NCI-H524 treated with DMSO at 0.1 percent for 48 hours (cell line): ENCODE measurements at regions not wholly inside any gene's neighbourhood (a gene's known extent, or its start where the extent isn't known, plus 50 kb on each side); places are given as distances from the start of the nearest gene placed in this dataset.

Experiments
- DNase-seq: peaks from one replicate; lab custom pipeline; 2025; lab: John Stamatoyannopoulos, UW

DNA sequence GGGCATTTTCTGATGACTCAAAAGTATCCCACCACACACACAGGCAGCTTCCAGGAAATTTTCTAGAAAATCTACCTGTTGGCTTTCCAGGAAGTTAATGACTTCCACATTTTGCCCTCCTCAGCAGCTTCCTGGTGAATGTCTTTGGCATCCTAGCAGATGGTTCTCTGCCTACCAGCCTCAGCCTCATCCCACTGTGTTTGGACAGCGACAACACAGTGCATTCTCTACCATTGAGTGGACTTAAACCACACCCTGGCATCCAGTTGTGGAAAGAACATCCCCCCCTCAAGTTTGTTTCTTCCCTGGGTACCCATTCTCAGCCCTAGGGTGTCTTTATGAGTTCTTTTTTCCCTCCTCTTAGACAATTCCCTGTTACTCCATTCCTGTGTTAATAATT, 50.8 kb upstream of the GADL1 start:
- DNase-seq = no peak

DNA sequence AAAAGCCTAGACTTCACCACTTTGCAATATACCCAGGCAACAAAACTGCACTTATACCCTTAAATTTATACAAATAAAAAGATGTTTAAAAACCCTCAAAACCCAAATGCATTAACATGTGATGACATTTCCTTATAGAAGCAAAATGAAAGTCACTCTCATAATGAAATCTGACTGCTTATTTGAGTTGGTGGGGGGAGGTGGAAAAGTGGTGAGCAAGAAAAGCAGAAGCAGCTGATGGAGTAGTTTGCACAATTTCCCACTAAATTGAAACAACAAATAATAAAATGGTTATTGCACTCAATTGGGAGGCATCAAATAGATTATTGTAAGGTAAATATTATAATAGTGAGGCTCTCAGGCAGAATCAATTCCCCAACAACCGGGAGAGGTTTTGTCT, 54.0 kb upstream of the GADL1 start:
- no peak for DNase-seq

DNA sequence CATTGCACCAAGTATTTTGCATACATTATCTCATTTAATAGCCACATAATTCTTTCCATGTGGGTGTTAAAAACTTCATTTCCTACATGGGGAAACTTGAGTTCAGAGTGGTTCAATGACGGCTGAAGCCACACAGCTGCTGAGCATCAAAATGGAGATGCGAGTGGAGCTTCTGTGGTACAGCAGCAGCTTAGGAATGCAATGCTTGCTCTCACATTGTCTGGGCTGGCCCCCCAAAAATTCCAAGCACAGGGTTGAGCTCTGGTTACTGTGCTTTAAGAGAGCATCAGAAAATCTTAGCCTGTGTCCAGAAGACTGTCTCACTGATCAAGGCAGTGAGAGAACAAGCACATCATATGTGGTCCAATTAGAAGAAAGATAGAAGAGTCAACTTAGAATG, 57.4 kb upstream of the GADL1 start:
- no peak for DNase-seq

DNA sequence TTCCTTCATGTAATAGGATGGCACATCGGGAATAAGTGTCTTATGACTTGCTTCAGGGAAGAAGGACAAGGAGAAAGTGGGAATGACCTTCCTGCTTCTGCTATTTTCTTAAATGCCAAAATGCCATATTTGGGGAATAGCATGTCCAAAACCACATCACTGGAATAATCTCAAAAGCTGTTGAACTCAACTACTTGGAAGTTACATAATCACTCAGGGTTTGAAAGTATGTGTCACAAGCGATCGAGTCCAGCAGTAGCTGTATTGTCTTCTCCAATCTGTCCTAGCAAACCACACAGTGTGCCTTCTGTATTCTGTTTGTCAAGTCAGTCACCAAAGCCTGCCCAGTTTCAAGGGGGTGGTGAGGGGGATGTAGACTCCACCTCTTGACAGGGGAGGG, 58.3 kb upstream of the GADL1 start:
- no peak for DNase-seq

DNA sequence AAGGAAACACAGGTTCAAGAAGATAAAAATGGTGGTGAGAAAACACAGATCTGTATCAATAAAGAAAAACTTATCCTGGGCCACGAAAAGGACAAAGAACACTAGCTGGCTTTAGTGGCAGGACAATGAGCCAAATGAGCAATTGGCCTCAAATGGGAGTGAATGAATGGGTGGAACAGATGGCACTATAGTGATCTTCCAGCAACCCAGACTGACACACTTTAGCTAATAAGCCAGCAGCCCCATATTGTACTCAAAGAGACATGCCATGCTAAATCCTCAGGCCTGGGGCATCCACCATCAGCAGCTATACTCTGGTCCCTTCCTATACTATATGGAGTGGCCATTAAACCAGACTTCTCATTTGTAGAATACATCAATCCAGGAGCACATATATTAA, 60.0 kb upstream of the GADL1 start:
- DNase-seq = peak; percentile 61

DNA sequence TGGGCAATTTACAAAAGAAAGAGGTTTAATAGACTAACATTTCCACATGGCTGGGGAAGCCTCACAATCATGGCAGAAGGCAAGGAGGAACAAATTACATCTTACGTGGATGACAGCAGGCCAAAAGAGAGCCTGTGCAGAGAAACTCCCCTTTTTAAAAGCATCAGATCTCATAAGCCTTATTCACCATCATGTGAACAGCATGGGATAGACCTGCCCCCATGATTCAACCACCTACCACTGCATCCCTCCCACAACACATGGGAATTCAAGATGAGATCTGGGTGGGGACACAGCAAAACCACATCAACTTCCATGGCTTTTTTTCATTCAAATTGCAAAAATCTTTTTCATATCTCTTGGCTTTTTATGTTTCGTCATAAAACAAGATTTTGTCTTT, 67.6 kb upstream of the GADL1 start:
- DNase-seq = no peak

DNA sequence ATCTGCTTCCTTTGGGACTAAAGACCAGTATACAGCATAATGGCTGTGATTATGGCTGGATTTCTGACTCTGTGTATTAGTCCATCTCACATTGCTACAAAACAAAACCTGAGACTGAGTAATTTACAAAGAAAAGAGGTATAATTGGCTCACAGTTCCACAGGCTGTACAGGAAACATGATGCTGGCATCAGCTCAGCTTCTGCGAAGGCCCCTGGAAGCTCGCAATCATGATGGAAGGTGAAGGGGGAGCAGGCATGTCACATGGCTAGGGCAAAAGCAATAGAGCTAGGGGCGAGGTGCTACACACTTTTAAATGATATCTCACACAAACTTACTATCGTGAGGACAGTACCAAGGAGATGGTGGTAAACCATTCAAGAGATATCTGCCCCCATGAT, 68.0 kb upstream of the GADL1 start:
- no peak for DNase-seq

DNA sequence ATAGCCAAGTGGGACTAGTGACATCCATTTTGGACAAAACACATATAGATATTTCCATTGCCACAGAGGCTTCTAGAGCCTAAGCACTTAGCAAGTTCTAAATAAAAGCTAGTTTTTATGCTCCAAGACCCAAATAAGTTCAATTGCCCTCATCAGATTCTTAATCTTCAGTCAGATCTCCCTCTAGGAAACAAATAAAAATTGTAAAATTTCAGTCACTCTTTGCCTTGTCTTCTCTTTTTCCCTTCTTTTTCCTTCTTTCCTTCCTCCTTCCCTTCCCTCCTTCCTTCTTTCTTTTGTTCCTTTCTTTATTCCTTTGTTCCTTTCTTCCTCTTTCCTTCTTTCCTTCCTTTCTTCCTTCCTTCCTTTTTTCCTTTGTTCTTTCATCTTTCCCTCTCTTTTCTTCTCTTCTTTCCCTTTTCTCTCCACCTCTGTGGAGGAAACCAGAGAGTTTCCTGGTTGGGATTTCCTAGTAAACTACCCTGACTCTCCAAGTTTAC, 68.8 kb upstream of the GADL1 start:
- DNase-seq = no peak

DNA sequence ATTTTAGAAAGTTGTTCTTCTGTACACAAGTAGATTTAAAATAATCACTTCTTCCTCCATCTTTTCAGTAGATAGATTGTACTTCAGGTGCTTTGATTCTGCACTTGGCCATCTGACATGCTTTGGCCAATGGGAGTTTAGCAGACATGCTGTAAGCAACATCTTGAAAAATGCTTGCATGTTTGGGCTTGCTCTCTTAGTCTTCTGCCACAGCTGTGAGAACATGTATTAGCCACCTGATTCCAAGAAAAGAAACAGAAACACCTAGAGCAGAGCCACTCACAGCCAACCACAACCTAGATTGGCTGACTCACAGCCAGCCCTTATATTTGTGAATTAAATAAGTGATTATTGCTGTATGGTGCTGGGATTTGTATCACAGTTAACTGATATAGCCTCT, 70.2 kb upstream of the GADL1 start:
- no peak for DNase-seq

DNA sequence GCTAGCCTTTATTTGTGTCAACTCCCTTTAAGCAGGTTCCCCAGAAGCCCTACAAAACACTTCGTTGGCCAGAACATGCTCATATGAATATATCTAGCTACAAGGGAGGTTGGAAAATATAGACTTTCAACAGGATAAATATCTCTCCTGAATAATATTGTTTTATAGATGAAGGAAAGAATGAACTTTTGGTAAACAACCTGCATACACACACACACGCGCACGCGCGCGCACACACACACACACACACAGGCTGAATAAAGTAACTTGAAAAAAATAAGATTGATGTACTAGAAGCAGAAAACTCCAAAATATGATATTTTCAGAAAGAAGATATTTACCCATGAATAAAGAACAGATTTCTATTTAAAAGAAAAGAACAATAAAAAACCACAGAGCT, 72.4 kb upstream of the GADL1 start:
- no peak for DNase-seq

DNA sequence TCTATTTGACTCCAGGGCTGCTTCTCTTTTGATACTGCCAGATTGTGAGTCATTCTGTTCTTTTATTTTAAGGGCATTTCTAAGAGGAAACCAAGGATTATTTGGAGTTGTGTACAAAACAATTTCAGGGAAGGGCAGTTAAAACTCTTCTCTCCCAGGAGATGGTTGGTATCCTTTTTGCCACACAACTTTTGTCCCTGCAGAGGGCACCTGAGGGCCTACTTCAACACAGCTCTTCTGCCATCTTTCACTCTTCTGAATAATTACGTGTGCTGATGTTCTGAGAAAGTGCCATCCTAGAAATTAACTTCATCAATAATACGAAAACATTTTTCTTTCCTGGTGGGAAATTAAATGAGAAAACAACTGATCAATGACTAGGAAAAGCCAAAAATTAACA, 75.7 kb upstream of the GADL1 start:
- no peak for DNase-seq

DNA sequence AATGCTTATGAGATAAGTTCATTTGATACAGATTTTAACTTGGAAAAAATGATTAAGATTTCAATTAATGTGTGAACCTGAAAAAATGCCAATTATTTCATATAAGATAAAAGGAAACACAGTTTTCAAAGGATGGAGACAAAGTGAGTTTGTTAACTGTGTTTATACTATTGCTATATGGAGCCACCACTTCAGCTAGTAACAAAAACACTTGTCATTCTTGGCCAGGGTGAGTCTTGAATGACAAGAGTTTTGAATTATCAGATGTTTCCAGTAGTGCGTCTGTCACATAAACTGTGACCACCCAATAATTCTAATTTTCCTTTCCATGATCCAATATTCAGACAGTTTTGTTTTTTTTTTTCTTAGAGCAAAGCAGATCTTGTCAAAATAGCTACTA, 78.0 kb upstream of the GADL1 start:
- no peak for DNase-seq

DNA sequence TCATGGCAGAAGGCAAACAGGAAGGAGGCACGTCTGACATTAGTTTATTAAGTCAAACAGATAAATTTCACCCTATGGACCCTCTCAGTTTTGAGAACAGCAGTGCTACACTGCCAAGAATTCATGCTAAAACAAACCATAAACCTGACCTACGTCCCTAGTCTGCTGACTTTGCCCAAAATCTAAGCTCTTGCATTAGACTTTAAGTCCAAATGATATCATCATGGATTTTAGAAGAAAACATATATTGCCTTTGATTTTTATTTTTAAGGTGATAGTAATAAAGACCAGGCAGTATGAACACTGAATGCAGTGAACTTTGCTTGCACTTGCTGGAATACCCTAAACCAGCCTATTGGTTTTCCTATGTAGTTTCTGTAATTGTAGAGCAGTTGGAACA, 79.6 kb upstream of the GADL1 start:
- DNase-seq = no peak

DNA sequence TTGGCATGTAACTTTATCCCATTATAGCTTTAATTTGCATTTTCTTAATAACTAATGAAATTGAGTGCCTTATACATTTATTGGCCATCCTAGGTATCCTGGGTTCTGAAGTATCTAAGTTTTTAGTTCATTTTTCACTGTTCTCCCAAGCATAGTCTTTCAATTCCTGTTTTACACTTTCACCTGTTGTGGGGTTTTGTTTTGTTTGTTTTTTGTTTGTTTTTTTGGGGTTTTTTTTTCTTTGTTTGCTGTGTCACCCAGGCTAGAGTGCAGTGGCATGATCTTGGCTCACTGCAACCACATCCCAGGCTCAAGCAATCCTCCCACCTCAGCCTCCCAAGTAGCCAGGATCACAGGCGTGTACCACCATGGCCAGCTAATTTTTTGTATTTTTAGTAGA, 83.1 kb upstream of the GADL1 start:
- DNase-seq = no peak

DNA sequence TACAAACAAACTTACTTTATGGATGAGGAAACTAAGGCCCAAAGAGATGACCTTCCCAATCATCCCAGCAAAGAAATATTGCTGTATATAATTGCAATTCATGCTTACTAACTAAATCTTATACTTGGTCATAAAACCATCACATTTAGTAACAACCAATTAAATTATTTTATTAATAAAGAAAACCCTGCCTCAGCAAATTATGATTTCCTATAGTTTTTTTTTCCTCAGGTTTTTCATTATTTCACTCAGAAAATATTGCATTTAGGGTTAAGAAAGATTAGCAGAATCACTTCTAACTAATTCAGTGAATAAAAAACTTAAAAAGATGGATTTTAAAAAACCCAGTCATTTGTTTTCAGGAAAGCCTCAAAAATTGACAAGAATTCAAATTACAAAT, 86.5 kb upstream of the GADL1 start:
- DNase-seq = no peak

DNA sequence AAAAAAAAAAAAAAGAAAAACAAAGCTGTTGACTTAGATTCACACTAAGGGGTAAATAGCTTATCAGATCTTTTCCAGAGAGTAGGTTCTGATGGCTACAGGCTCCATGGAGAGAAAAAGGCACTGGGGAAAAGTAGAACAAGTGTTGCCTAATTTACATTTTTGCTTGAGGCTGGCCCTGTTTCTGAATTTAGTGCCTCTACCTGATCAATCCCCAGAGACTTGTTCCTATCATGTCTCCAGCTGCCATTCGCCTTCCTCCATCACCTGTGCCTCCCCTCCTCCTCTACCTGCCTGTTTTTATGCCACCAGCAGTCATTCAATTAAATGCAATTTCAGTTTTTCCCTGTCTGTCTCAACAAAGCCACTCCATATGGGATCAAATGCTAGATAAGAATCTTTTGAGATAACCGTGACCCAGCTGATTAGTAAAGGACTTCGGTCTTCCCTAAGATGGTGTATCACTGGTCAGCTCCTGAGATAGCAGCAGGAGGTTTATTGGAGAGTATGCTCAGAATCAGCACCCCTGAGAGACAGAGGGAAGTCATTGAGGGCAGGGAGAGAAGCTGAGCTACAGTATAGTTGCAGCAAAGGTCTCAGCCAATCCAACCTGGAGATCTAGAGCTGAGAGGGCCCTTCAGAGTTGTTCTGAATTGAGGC, 88.1 kb upstream of the GADL1 start:
- DNase-seq = no peak

DNA sequence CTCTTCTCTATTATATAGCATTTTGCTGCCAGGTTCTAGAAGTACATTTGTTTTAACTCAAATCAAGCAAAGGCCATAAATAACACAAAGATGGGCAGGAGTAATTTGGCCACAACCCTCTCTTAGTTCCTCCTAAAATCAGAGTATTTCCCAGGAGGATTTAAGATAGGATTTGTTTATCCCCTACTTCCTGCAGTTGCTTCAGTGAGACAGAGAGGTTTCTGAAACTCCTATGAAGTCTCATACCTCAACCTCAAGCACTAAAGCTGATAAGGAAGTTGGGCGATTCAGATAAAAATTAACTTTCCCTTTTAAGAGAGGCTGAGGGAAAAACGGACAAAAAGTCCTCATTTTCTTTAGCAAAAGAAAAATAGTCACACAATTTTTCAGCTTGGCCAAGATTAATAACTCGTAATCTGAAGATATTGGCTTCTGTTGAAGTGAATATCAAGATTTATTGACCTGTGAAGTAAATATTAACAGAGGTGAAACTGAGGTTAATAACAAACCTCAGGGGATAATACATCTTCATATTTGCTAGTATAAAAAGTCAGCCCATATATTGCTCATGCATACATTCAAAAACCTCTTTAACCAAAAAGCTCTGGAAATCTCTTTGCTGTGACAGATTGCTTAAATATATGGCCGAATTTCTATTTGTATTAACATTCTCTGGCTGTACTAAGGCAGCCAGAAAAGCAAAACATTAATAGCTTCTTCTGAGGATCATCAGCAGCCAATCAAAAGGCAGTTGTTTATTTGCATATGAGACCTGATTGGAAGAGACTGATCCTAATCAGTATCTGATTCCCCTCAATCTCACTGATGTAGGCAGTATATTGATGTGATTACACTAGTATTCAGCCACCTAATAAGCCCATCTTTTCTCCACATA, 90.6 kb upstream of the GADL1 start:
- DNase-seq = no peak

DNA sequence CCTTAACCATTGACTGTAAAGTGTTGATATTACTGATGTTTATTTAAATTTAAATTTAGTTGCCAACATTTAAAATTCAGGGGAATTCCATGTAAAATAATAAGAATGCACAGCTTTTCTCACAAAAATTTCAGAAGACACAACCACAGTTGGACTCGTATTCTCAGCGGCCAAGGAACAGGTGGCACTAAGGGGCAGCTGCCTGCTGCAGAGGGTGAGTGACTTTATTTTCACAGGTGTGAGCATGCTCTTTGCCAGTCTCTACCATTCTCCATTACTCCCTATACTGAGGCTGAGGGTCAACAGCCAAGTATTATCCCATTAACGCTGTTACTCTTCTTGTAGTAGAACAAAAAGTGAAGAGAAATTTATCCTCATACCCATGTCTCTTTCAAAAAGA, 92.1 kb upstream of the GADL1 start:
- DNase-seq = no peak

DNA sequence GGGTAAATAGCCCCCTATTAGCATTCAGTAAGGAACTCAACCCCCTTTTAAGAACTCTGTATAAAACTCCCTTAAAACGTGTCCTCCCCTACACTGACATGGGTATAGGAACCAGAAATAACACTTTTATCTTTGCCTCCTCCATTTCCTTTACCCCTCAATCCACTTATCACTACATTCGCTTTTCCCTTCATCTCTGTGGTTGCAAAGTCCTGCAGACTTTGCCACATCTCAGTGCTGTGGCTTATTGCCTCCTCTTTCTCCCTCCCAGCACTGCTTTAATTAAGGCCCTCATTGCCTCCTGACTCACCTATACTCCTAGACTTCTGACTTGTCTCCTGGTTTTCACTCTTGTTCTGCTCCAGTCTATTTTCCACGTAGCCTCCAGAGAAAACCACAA, 94.3 kb upstream of the GADL1 start:
- no peak for DNase-seq

DNA sequence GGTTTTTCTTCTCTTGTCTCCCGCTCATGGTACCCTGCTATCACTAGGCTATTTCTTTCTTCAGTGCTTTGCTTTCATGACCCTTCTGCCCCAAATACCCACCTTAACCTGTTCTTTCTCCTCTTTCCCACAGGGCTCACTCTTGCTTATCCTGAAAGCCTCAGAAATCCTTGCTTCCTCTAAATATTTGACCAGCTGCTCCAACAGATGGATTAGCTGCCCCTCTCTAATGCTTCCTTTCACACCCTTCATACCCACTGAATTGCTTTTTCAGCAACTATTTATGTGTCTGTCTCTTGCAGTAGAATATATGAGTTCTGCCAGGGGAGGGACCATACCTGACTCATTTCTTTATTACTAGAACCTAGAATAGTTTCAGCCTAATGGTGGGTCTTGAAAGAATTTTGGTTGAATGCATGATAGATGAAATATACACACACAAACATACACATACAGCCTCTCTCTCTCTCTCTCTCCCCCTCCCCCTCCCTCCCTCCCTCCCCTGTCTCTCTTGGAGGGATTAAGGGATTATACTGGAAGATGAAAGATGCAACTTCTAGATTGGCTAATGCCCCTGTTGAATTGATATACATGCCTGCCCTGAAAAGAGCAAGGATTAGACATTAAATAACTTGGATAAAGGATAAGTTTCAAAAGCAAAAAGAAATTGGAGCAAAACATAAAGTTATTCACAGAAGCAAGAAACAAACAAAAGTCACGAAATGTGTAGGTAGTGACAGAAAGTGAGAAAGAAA, 95.0 kb upstream of the GADL1 start:
- peak; percentile 92 for DNase-seq

DNA sequence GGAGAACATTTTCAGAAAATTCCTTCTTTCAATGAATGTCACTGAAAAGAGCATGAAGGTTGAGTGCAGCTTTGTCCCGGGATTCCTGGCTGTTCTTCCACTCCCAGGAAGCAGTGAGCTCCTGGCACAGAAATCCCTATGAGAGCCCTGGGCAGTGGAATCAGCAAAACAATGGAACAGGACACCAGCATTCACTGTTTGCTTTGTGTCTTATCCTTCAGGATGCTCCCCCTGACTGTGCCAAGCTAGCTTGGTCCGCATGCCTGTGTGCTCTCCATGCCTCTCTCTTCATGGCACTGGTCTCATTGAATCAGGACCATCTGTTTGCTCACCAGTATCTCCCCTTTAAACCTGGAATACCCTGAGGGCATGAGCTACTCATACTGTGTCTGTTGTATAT, 102.0 kb upstream of the GADL1 start:
- DNase-seq = no peak

DNA sequence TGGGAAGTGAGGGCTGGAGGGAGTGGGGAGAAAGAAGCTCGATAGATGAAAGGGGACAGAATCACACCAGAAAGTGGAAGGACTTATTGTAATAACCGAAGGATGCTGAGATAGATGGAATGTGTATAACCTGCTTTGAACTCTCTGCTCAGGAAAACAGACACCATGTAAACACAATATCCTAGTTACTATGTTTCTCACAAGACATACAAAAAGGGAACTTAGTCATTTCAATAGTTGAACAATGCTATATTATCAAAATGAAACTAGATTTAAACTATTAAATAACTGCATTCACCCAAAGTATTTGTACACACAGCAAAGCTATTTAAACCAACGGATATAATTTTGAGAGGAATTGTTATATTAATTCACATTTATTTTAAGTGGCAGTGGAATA, 108.3 kb upstream of the GADL1 start:
- DNase-seq = no peak
